ENCODE measurements at regions not wholly inside any gene's neighbourhood (a gene's known extent, or its start where the extent isn't known, plus 50 kb on each side); places are given as distances from the start of the nearest gene placed in this dataset.

GRCh38 chr13:112010714-112011113 lies 56.2 kb upstream of the SOX1 start:
- peaks cover 70% of the 10 kb centered on the region for H3K9me3 ChIP-seq (ENCODE audit: control insufficient read depth, insufficient read depth, low read length)
- H3K27ac ChIP-seq (ENCODE audit: low read depth, low read length): no peak overlapping the region
- POLR2A ChIA-PET: no interaction called here
- no peak for DNase-seq (ENCODE audit: low read depth, low spot score)
- H3K27me3 ChIP-seq (ENCODE audit: control insufficient read depth, insufficient read depth, low read length): no peaks in the 10 kb centered on the region
- TF ChIP-seq CTCF (IDR thresholded peaks at IDR 0.05; ENCODE audit: low read depth, low read length): no peak
- H3K4me3 ChIP-seq (ENCODE audit: low read depth, low read length): no peak overlapping the region
- CTCF ChIA-PET: no interaction called here

- H3K9me3 ChIP-seq (ENCODE audit: control insufficient read depth, insufficient read depth, low read length): peaks cover 69% of the 10 kb centered on the region
- no peak for DNase-seq (ENCODE audit: low read depth, low spot score)
- ChIA-PET CTCF (no interaction called here), POLR2A (no interaction called here)
- no peaks in the 10 kb centered on the region for H3K27me3 ChIP-seq (ENCODE audit: control insufficient read depth, insufficient read depth, low read length)
- no peak overlapping the region for H3K27ac ChIP-seq (ENCODE audit: low read depth, low read length)
- no peak overlapping the region for H3K4me3 ChIP-seq (ENCODE audit: low read depth, low read length)
- TF ChIP-seq CTCF (IDR thresholded peaks at IDR 0.05; ENCODE audit: low read depth, low read length): no peak
Measured at GRCh38 chr13:112012016-112012704, 54.8 kb upstream of the SOX1 start.

- no peak overlapping the region for H3K27ac ChIP-seq (ENCODE audit: low read depth, low read length)
- H3K27me3 ChIP-seq (ENCODE audit: control insufficient read depth, insufficient read depth, low read length): no peaks in the 10 kb centered on the region
- no peak overlapping the region for H3K4me3 ChIP-seq (ENCODE audit: low read depth, low read length)
- CTCF ChIA-PET: no interaction called here
- no peak for DNase-seq (ENCODE audit: low read depth, low spot score)
- H3K9me3 ChIP-seq (ENCODE audit: control insufficient read depth, insufficient read depth, low read length): peaks cover 64% of the 10 kb centered on the region
- no peak for TF ChIP-seq CTCF (IDR thresholded peaks at IDR 0.05; ENCODE audit: low read depth, low read length)
- POLR2A ChIA-PET: no interaction called here
Measured at GRCh38 chr13:112012705-112013085, 54.3 kb upstream of the SOX1 start.

DNA sequence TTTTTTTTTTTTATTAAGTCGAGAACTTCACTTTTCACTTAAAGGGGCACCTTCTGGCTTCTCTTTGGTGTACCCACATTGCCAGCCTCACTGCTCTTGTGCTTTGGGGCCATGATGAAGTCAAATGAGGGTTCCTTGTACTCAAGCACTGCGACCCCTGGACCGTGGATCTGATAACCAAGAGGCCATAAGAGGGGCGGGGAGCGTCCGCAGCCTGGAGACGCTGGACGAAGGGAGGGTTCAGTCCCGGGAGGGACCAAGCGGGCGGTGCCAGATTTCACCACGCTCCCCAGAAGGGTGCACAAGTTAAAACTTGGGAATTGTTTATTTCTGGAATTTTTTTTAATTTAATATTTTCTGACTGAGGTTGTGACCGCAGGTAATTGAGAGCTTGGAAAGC lies 53.3 kb upstream of the SOX1 start:
- DNase-seq (ENCODE audit: low read depth, low spot score): no peak
- H3K27ac ChIP-seq (ENCODE audit: low read depth, low read length): no peak overlapping the region
- H3K27me3 ChIP-seq (ENCODE audit: control insufficient read depth, insufficient read depth, low read length): no peaks in the 10 kb centered on the region
- no peak overlapping the region for H3K4me3 ChIP-seq (ENCODE audit: low read depth, low read length)
- no peak for TF ChIP-seq CTCF (IDR thresholded peaks at IDR 0.05; ENCODE audit: low read depth, low read length)
- peaks cover 56% of the 10 kb centered on the region for H3K9me3 ChIP-seq (ENCODE audit: control insufficient read depth, insufficient read depth, low read length)
- CTCF ChIA-PET: no interaction called here
- POLR2A ChIA-PET: no interaction called here

- no peak for TF ChIP-seq CTCF (IDR thresholded peaks at IDR 0.05; ENCODE audit: low read depth, low read length)
- Histone ChIP-seq H3K27me3 (ENCODE audit: control insufficient read depth, insufficient read depth, low read length) (no peaks in the 10 kb centered on the region), H3K27ac (ENCODE audit: low read depth, low read length) (no peak overlapping the region), H3K9me3 (ENCODE audit: control insufficient read depth, insufficient read depth, low read length) (peaks cover 44% of the 10 kb centered on the region), H3K4me3 (ENCODE audit: low read depth, low read length) (no peak overlapping the region)
- CTCF ChIA-PET: no interaction called here
- POLR2A ChIA-PET: no interaction called here
- no peak for DNase-seq (ENCODE audit: low read depth, low spot score)
Measured at GRCh38 chr13:112014857-112015256, 52.1 kb upstream of the SOX1 start.
